ENCODE measurements at regions not wholly inside any gene's neighbourhood (a gene's known extent, or its start where the extent isn't known, plus 50 kb on each side); places are given as distances from the start of the nearest gene placed in this dataset.

DNA sequence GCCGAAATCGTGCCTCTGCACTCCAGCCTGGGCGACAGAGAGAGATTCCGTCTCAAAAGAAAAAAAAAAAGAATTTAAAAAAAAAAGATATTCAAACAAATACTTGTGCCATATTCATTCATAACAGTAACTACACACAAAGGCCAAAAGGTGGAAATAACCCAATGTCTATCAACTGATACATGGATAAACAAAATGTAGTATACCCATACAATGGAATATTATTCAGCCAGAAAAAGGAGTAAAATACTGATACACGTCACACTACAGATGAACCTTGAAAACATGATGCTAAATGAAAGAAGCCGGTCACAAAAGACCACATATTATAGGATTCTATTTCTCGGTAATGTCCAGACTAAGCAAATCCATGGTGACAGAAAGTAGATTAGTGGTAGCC lies 109.4 kb upstream of the SOD1 start:
- FAIRE-seq, result no peak
- no peak for TF ChIP-seq POLR2A (IDR thresholded peaks at IDR 0.05; ENCODE audit: low read depth, low read length)
- DNase-seq (ENCODE audit: insufficient read length), result no peak

DNA sequence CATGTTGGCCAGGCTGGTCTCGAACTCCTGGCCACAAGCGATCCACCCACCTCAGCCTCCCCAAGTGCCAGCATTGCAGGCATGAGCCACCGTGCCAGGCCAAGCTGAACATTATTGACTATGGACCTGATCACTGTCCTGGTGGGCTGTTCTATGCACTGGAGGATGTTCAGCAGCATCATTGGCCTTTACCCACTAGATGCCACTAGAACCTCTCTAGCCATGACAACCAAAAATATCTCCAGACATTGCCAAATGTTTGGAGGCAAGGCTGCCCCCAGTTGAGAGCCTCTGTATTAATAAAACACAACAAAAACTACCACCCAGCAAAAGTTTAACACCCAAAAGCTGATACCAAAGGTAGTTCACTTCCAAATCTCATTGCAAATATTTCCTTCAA lies 110.8 kb upstream of the SOD1 start:
- no peak for DNase-seq (ENCODE audit: insufficient read length)
- no peak for FAIRE-seq

DNA sequence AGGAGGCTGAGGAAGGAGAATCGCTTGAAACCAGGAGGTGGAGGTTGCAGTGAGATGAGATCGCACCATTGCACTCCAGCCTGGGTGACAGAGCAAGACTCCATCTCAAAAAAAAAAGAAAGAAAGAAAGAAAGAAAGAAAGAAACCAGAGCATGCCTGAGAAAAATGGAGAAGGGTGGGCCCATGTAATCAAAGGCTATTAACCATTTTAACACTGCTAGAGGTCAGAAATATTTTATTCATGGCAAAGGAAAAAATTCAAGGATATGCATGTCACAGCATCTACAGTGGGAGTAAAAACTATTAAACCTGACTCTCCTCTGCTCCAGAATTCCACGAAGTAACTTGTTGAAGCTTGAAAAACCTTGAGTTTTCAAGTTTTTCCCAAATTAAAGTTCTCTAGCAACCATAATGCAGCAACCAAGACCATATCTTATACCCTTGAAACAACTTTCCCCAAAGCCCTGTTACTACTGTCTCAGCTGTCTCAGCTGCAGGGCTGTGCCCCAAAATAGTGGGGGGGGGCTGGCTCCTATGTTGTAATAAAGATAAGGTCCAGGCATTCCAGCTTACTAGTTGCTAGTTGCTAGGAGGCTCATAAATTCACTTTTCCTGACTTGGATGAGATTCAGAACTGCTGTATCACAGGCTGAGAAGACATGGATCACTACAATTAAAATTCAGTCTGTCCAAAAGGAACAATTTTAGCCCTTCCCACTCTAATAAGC lies 112.9 kb upstream of the SOD1 start:
- no peak for TF ChIP-seq POLR2A (IDR thresholded peaks at IDR 0.05; ENCODE audit: low read depth, low read length)
- TF ChIP-seq TAF1 (IDR thresholded peaks at IDR 0.05; ENCODE audit: borderline replicate concordance, low read depth, low read length), result no peak
- no peak for TF ChIP-seq POLR2AphosphoS5 (IDR thresholded peaks at IDR 0.05; ENCODE audit: low read depth, low read length)
- FAIRE-seq, result no peak
- no peak for DNase-seq (ENCODE audit: insufficient read length)

More for the DNA sequence above, 110.8 kb upstream of the SOD1 start:
- TF ChIP-seq POLR2A (IDR thresholded peaks at IDR 0.05; ENCODE audit: low read depth, low read length) (no peak), POLR2AphosphoS5 (IDR thresholded peaks at IDR 0.05; ENCODE audit: low read depth, low read length) (no peak), TAF1 (IDR thresholded peaks at IDR 0.05; ENCODE audit: borderline replicate concordance, low read depth, low read length) (no peak)

DNA sequence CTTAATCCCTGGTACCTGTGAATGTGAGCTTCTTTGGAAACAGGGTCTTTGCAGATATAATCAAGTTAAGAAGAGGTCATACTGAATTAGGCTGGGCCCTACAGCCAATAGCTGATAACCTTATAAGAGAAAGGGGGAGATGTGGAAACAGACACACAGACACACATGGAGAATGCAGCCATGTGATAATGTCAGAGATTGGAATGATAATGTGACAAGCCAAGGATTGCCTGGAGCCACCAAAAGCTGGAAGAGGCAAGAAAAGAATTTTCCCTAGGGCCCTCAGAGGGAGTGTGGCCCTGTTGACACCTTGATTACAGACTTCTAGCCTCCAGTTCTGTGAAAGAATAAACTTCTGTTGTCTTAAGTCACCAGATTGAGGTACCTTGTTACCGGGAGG lies 114.5 kb upstream of the SOD1 start:
- TF ChIP-seq POLR2AphosphoS5 (IDR thresholded peaks at IDR 0.05; ENCODE audit: low read depth, low read length), result no peak
- TF ChIP-seq POLR2A (IDR thresholded peaks at IDR 0.05; ENCODE audit: low read depth, low read length), result no peak
- TF ChIP-seq TAF1 (IDR thresholded peaks at IDR 0.05; ENCODE audit: borderline replicate concordance, low read depth, low read length), result no peak
- no peak for FAIRE-seq
- no peak for DNase-seq (ENCODE audit: insufficient read length)

DNA sequence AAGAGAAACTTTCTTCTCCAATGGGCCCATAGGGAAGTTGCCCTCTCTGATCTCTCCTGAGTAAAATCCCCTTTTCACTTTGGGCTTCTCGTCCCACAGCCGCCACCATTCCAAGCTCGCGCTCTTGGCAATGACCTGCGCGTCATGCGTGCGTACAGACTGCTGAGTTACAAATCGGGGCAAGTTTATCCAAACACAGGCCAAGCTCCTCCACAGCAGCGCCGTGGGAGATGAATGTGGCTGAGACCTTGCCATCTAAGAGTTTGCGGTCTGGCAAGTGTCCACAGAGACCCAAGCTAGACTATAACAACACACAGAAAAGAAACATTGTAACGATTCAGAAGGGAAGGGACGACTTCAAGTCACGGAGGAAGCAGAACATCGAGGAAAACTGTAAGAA lies 116.3 kb upstream of the SOD1 start:
- no peak for DNase-seq (ENCODE audit: insufficient read length)
- TF ChIP-seq POLR2A (IDR thresholded peaks at IDR 0.05; ENCODE audit: low read depth, low read length) (no peak), TAF1 (IDR thresholded peaks at IDR 0.05; ENCODE audit: borderline replicate concordance, low read depth, low read length) (no peak), POLR2AphosphoS5 (IDR thresholded peaks at IDR 0.05; ENCODE audit: low read depth, low read length) (no peak)

DNA sequence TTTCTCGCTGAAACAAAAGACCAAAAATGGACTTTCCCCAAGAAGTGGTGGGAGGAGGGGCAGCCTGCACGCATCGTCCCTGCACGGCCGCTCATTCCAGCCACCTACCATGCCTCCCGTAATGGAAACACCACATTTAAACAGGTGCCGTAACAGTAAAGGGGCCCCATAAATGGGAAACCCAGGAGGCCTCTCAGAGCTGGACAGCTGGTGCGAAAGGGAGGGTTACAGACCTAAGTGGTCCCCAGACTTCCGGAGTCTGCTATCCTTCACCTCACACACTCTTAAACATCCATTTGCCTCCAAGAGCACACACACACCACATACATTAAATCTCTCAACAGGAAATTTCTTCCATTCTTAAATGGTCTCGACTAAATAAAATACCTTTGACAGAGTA lies 120.7 kb upstream of the SOD1 start:
- no peak for FAIRE-seq

More for the DNA sequence above, 116.3 kb upstream of the SOD1 start:
- no peak for FAIRE-seq

DNA sequence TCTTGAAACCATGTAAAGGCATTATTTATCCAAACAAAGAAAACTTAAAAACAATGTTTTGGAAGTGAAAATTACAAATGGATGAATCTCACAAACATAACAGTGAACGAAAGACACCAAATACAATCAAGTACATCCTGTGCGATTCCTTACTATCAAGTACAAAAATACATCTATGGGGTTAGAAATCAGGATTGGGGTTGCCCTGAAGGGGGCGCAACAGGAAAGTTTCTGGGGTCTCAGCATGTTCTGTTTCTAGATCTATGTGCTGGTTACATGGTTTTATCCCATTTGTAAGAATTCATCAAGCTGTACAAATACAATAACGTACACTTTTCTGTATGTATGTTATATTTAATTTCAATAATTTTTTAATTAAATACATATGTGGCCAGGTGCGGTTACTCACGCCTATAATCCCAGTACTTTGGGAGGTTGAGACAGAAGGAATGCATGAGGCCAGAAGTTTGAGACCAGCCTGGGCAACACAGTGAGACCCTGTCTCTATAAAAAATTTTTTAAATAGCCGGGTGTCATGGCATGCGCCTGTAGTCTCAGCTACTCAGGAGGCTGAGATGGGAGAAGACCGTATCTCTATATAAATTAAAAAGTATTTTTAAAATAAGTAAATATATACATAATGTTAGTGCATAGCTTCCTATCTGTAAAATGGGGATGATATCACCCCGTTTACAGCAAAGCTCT lies 121.5 kb upstream of the SOD1 start:
- TF ChIP-seq POLR2AphosphoS5 (IDR thresholded peaks at IDR 0.05; ENCODE audit: low read depth, low read length) (no peak), POLR2A (IDR thresholded peaks at IDR 0.05; ENCODE audit: low read depth, low read length) (no peak), TAF1 (IDR thresholded peaks at IDR 0.05; ENCODE audit: borderline replicate concordance, low read depth, low read length) (no peak)
- no peak for DNase-seq (ENCODE audit: insufficient read length)
- no peak for FAIRE-seq

More for the DNA sequence above, 120.7 kb upstream of the SOD1 start:
- TF ChIP-seq POLR2AphosphoS5 (IDR thresholded peaks at IDR 0.05; ENCODE audit: low read depth, low read length), result no peak
- no peak for TF ChIP-seq TAF1 (IDR thresholded peaks at IDR 0.05; ENCODE audit: borderline replicate concordance, low read depth, low read length)
- TF ChIP-seq POLR2A (IDR thresholded peaks at IDR 0.05; ENCODE audit: low read depth, low read length), result no peak
- DNase-seq (ENCODE audit: insufficient read length), result no peak

DNA sequence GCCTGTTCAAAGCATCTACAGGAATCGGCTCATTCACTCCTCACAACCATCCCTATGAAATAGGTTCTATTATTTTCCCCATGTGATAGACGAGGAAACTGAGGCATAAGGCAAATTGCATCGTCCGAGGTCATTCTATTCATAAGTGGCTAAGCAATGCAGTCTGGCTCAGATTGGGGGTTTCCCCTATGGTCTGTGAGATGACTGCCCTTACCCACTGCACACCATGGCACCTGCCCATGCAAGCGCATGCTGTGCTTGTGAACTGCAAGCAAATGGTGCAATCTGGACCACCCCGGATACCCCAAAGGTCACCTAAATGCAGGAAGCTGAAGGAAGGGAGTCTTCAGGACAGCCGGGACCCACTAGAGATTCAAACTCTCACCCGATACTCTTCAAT lies 123.4 kb upstream of the SOD1 start:
- TF ChIP-seq POLR2A (IDR thresholded peaks at IDR 0.05; ENCODE audit: low read depth, low read length) (no peak), TAF1 (IDR thresholded peaks at IDR 0.05; ENCODE audit: borderline replicate concordance, low read depth, low read length) (no peak), POLR2AphosphoS5 (IDR thresholded peaks at IDR 0.05; ENCODE audit: low read depth, low read length) (no peak)
- no peak for FAIRE-seq

DNA sequence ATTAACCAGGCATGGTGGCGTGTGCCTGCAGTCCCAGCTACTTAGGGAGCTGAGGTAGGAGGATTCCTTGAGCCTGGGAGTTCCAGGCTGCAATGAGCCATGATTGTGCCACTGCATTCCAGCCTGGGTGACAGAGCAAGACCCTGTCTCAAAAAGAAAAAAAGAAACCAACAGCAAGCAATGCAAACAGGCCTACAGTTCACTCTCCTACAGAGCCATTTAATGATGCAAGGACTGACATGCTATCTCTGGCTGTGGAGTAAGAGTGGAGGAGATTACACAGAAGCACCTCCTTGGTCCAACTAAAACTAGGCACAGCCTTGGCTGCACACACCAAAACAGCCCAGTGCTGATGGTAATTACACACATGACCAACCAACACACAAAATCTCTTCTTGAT lies 127.5 kb upstream of the SOD1 start:
- FAIRE-seq (no peak), DNase-seq (ENCODE audit: insufficient read length) (no peak)
- TF ChIP-seq TAF1 (IDR thresholded peaks at IDR 0.05; ENCODE audit: borderline replicate concordance, low read depth, low read length), result no peak
- no peak for TF ChIP-seq POLR2AphosphoS5 (IDR thresholded peaks at IDR 0.05; ENCODE audit: low read depth, low read length)
- TF ChIP-seq POLR2A (IDR thresholded peaks at IDR 0.05; ENCODE audit: low read depth, low read length), result no peak

More for the DNA sequence above, 123.4 kb upstream of the SOD1 start:
- DNase-seq (ENCODE audit: insufficient read length), result no peak

DNA sequence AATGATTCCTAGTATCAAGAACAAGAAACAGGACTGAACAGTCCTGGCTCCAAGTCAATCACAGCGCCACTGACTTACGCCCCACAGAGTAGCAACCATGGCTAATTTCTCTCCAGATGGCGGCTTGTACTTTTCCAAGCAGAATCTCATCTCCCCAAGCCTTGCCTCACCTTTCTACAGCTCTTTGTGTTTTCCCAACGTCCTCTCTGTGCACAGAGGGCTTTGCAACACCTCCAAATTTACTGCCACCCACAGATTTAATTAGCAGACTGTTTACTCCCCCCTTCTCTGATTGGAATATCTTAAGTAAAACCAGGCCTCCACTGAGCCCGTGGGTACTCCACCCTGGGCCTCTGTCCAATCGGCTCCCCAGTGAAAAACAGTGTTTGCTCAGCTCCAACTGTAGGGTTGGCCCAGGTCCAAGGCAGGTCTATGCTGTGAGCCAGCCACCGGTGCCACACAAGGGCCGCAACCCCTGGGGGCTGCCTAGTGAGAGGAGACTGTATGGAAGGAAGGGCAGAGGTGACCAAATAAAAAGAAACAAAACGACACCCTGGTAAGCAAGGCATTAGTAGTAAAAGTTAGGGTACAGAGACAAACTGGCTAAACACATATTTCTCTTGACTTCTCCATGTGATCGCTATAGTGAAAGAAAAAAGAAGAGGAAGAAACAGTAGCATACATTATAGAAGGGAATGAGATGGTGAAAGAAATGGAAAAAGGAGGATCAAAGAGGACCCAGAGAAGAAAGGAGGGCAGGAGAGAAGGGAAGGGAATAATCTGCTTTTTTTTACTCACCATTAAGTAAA lies 128.4 kb upstream of the SOD1 start:
- no peak for TF ChIP-seq TAF1 (IDR thresholded peaks at IDR 0.05; ENCODE audit: borderline replicate concordance, low read depth, low read length)
- no peak for TF ChIP-seq POLR2A (IDR thresholded peaks at IDR 0.05; ENCODE audit: low read depth, low read length)
- no peak for TF ChIP-seq POLR2AphosphoS5 (IDR thresholded peaks at IDR 0.05; ENCODE audit: low read depth, low read length)
- DNase-seq (ENCODE audit: insufficient read length) (no peak), FAIRE-seq (no peak)

DNA sequence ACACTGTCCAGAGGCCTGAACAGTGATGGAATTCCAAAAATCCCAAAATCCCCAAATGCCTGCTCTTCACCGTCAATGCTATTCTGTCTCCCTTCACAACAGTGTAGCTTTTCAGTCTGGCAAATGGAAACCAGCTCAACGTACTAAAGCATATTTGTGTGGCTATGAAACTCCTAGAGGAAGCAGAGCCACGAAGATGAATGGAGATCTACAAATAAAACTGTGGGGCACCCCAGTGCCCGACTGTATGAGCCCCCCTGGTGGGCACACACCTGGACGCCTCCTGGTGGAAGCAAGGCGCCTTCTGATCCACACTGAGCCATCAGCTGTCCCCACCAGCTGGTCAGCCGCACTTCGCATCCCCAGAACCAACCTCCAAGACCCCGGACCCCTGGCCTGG lies 129.1 kb upstream of the SOD1 start:
- no peak for FAIRE-seq

More for the DNA sequence above, 129.1 kb upstream of the SOD1 start:
- TF ChIP-seq POLR2AphosphoS5 (IDR thresholded peaks at IDR 0.05; ENCODE audit: low read depth, low read length) (no peak), POLR2A (IDR thresholded peaks at IDR 0.05; ENCODE audit: low read depth, low read length) (no peak), TAF1 (IDR thresholded peaks at IDR 0.05; ENCODE audit: borderline replicate concordance, low read depth, low read length) (no peak)
- DNase-seq (ENCODE audit: insufficient read length), result no peak
